Gastroesophageal sphincter (tissue), 4 donors: ENCODE measurements at regions not wholly inside any gene's neighbourhood (a gene's known extent, or its start where the extent isn't known, plus 50 kb on each side); places are given as distances from the start of the nearest gene placed in this dataset.

Experiments
- ATAC-seq: fragments of 150-250 bp; one replicate; pipeline ENCODE4 v1.9.1; 2016; ENCODE audit warnings: mild to moderate bottlenecking, moderate library complexity
- H3K27ac ChIP-seq, 4 donors: fragments of 200-600 bp; sonication (generic) in 3 of 4; 1 replicate in 3 of 4; 2 replicates in 1 of 4; pipeline ENCODE4 v1.5.1; 2016 to 2019
- H3K27me3 ChIP-seq: fragments of 200-600 bp; sonication (generic); one replicate; pipeline ENCODE4 v1.5.1; 2019
- H3K36me3 ChIP-seq, 2 donors: fragments of 200-600 bp; sonication (generic); one replicate each; pipeline ENCODE4 v1.5.1; 2019; ENCODE audit warnings: control low read depth in 1 of 2
- H3K4me1 ChIP-seq, 3 donors: fragments of 200-600 bp; sonication (generic); 1 replicate in 2 of 3; 2 replicates in 1 of 3; pipeline ENCODE4 v1.5.1; 2016 to 2019; ENCODE audit warnings: control low read depth in 2 of 3
- H3K4me3 ChIP-seq, 2 donors: fragments of 200-600 bp; sonication (generic); one replicate each; pipeline ENCODE4 v1.5.1; 2019; ENCODE audit warnings: mild to moderate bottlenecking in 1 of 2, moderate library complexity in 1 of 2
- H3K9me3 ChIP-seq, 3 donors: fragments of 200-600 bp; sonication (generic); one replicate each; pipeline ENCODE4 v1.5.1; 2017 to 2019; ENCODE audit warnings: control low read depth in 2 of 3
- CTCF ChIP-seq, 4 experiments: fragments of 200-600 bp in 2 of 4; fragments of 450-650 bp in 2 of 4; sonication (generic) in 1 of 4; IDR thresholded peaks; one replicate each; pipeline ENCODE4 v1.5.1; 2017 to 2019; ENCODE audit warnings: antibody characterized with exemption in 4 of 4, mild to moderate bottlenecking in 2 of 4, moderate library complexity in 2 of 4
- EP300 ChIP-seq: sonication (generic); formaldehyde crosslinking; IDR thresholded peaks from one replicate; pipeline ENCODE4 v1.6.1; 2017; ENCODE audit warnings: antibody characterized with exemption, mild to moderate bottlenecking
- POLR2A ChIP-seq, 2 donors: fragments of 450-650 bp; IDR thresholded peaks; one replicate each; pipeline ENCODE4 v1.6.1; 2017; ENCODE audit warnings: antibody characterized with exemption in 2 of 2, mild to moderate bottlenecking in 2 of 2, moderate library complexity in 1 of 2
- POLR2AphosphoS5 ChIP-seq: sonication (generic); formaldehyde crosslinking; IDR thresholded peaks from one replicate; pipeline ENCODE4 v1.6.1; 2017; ENCODE audit warnings: antibody characterized with exemption
- WGBS, 2 donors: methylation state at CpG; one replicate each; pipeline ENCODE4 v1.1.5; 2018; ENCODE audit warnings: low coverage in 1 of 2; 5-methylcytosine and 5-hydroxymethylcytosine counted together

- no peak overlapping the region for H3K4me3 ChIP-seq
- no peak for ATAC-seq
- no peak overlapping the region for H3K27ac ChIP-seq
- TF ChIP-seq POLR2AphosphoS5 (no peak), POLR2A (IDR thresholded peaks at IDR 0.05) (no peak), EP300 (no peak), CTCF (IDR thresholded peaks at IDR 0.05) (no peak)
- H3K27me3 ChIP-seq = peaks cover 25% of the 10 kb centered on the region
- H3K36me3 ChIP-seq = no peaks in the 10 kb centered on the region
- WGBS, 2 donors = 30 to 67% methylated on average over 1 of the region's 4 CpGs
- H3K4me1 ChIP-seq = no peaks in the 10 kb centered on the region
- no peaks in the 10 kb centered on the region for H3K9me3 ChIP-seq
Observed at GRCh38 chr20:57819691-57820380, 110.0 kb upstream of the PMEPA1 start.

- Histone ChIP-seq H3K9me3 (no peaks in the 10 kb centered on the region), H3K27ac (no peak overlapping the region), H3K4me3 (no peak overlapping the region), H3K27me3 (peaks cover 25% of the 10 kb centered on the region), H3K36me3 (no peaks in the 10 kb centered on the region), H3K4me1 (no peaks in the 10 kb centered on the region)
- 93 to 100% methylated on average over 1 to 2 of the region's 11 CpGs for WGBS, 2 donors
- ATAC-seq = no peak
- TF ChIP-seq CTCF (IDR thresholded peaks at IDR 0.05) (no peak), POLR2A (IDR thresholded peaks at IDR 0.05) (no peak), EP300 (no peak)
Observed at GRCh38 chr20:57819291-57819690, 109.5 kb upstream of the PMEPA1 start.

- WGBS, 2 donors = 68 to 80% methylated on average over 7 to 10 of the region's 12 CpGs
- Histone ChIP-seq H3K27me3 (peaks cover 25% of the 10 kb centered on the region), H3K9me3 (no peaks in the 10 kb centered on the region), H3K4me1 (no peaks in the 10 kb centered on the region), H3K36me3 (no peaks in the 10 kb centered on the region), H3K4me3 (no peak overlapping the region), H3K27ac (no peak overlapping the region)
- ATAC-seq = peak; percentile 28
- TF ChIP-seq POLR2AphosphoS5 = no peak
- TF ChIP-seq EP300 = no peak
- TF ChIP-seq CTCF (IDR thresholded peaks at IDR 0.05) = no peak
- no peak for TF ChIP-seq POLR2A (IDR thresholded peaks at IDR 0.05)
Observed at GRCh38 chr20:57818418-57819181, 108.8 kb upstream of the PMEPA1 start.

GRCh38 chr20:57815405-57815804 is 105.6 kb upstream of the PMEPA1 start:
- TF ChIP-seq CTCF (IDR thresholded peaks at IDR 0.05) = no peak
- ATAC-seq = no peak
- Histone ChIP-seq H3K36me3 (no peaks in the 10 kb centered on the region), H3K4me1 (peaks cover 0 to 8% (median 0%) of the 10 kb centered on the region in 3 donors), H3K27ac (no peak overlapping the region), H3K9me3 (no peaks in the 10 kb centered on the region), H3K27me3 (peaks cover 17% of the 10 kb centered on the region), H3K4me3 (no peak overlapping the region)
- 80 to 93% methylated on average over 4 of the region's 4 CpGs for WGBS, 2 donors

GRCh38 chr20:57814529-57814928 is 104.7 kb upstream of the PMEPA1 start:
- TF ChIP-seq EP300 (no peak), POLR2A (IDR thresholded peaks at IDR 0.05) (no peak), POLR2AphosphoS5 (no peak), CTCF (IDR thresholded peaks at IDR 0.05) (no peak)
- no peak overlapping the region for H3K4me3 ChIP-seq
- no peak overlapping the region for H3K27ac ChIP-seq
- ATAC-seq = no peak
- H3K36me3 ChIP-seq = no peaks in the 10 kb centered on the region
- H3K27me3 ChIP-seq = peaks cover 9% of the 10 kb centered on the region
- WGBS, 2 donors = 100% methylated on average over 1 of the region's 6 CpGs; no CpG with 5 or more reads in 1 of the 2 donors
- H3K9me3 ChIP-seq = no peaks in the 10 kb centered on the region
- peaks cover 0 to 8% (median 0%) of the 10 kb centered on the region in 3 donors for H3K4me1 ChIP-seq
